Kidney (tissue), 13 donors: ENCODE measurements at regions not wholly inside any gene's neighbourhood (a gene's known extent, or its start where the extent isn't known, plus 50 kb on each side); places are given as distances from the start of the nearest gene placed in this dataset.

Source experiments
- DNase-seq, 5 donors: peaks; one replicate each; pipeline ENCODE4 v3.0.0-alpha.2; 2013 to 2020
- FAIRE-seq: peaks from 2 replicates; lab custom pipeline; 2012; peaks lifted over from hg19 to GRCh38; lab: Jason Lieb, UNC
- H3K27ac ChIP-seq, 2 donors: one replicate each; pipeline ENCODE4 v1.7.0; 2013; ENCODE audit warnings: low read depth in 2 of 2, low read length in 2 of 2, inconsistent platforms in 1 of 2
- H3K27me3 ChIP-seq: one replicate; pipeline ENCODE4 v1.7.1; 2013; ENCODE audit warnings: low read length, inconsistent platforms; ENCODE audit not compliant: control insufficient read depth, insufficient read depth
- H3K36me3 ChIP-seq, 3 donors: one replicate each; pipeline versions ENCODE4 v1.7.0 to v1.7.1; 2013; ENCODE audit warnings: low read length in 3 of 3, control low read depth in 1 of 3, inconsistent platforms in 1 of 3; ENCODE audit not compliant: insufficient read depth in 3 of 3, control insufficient read depth in 2 of 3
- H3K4me1 ChIP-seq, 3 donors: one replicate each; pipeline versions ENCODE4 v1.7.0 to v1.7.1; 2013; ENCODE audit warnings: low read length in 3 of 3, inconsistent platforms in 1 of 3, low read depth in 1 of 3; ENCODE audit not compliant: control insufficient read depth in 2 of 3, insufficient read depth in 2 of 3
- H3K4me3 ChIP-seq, 3 donors: one replicate each; pipeline versions ENCODE4 v1.7.0 to v1.8.1; 2013; ENCODE audit warnings: low read length in 3 of 3, control low read depth in 1 of 3, inconsistent platforms in 1 of 3
- H3K9ac ChIP-seq, 3 donors: one replicate each; pipeline versions ENCODE4 v1.7.0 to v1.7.1; 2013; ENCODE audit warnings: low read length in 3 of 3, control low read depth in 1 of 3, inconsistent platforms in 1 of 3
- H3K9me3 ChIP-seq, 3 donors: one replicate each; pipeline versions ENCODE4 v1.7.0 to v1.7.1; 2013; ENCODE audit warnings: low read length in 3 of 3, control low read depth in 1 of 3, inconsistent platforms in 1 of 3; ENCODE audit not compliant: control insufficient read depth in 2 of 3, insufficient read depth in 1 of 3
- CTCF ChIP-seq: IDR thresholded peaks from 3 replicates; pipeline ENCODE4 v1.5.1; 2012; ENCODE audit warnings: mild to moderate bottlenecking, moderate library complexity, borderline replicate concordance; ENCODE audit not compliant: insufficient read depth; ENCODE audit errors: extremely low read depth
- intact Hi-C: fragments of 100-400 bp; cut with DNase I; formaldehyde crosslinking; loops from one replicate; pipeline ENCODE4 v1.11.1; 2022
- donor health status: control.
- donor health status: control.
- donor health status: control.
- donor health status: control.
- donor health status: control.
- donor health status: DM: yes; HTN: yes; CAD: no.
- donor health status: Normal renal cell carcinoma (clear cell type).

- FAIRE-seq (no peak), DNase-seq (peak in 1 of 5 donors; percentile 42)
- Histone ChIP-seq H3K4me3 (no peak overlapping the region), H3K27ac (no peak overlapping the region), H3K27me3 (no peaks in the 10 kb centered on the region), H3K9ac (no peak overlapping the region), H3K9me3 (no peaks in the 10 kb centered on the region), H3K36me3 (no peaks in the 10 kb centered on the region), H3K4me1 (peaks cover 0 to 3% (median 0%) of the 10 kb centered on the region in 3 donors)
- TF ChIP-seq CTCF = no peak
- intact Hi-C loops = no loop called here
Measured at GRCh38 chr3:155239960-155240359, 53.5 kb downstream of the STRIT1 start.

GRCh38 chr3:155238845-155239244, 54.6 kb downstream of the STRIT1 start:
- Histone ChIP-seq H3K9ac (no peak overlapping the region), H3K27ac (no peak overlapping the region), H3K9me3 (no peaks in the 10 kb centered on the region), H3K4me3 (no peak overlapping the region), H3K4me1 (no peaks in the 10 kb centered on the region), H3K36me3 (no peaks in the 10 kb centered on the region), H3K27me3 (no peaks in the 10 kb centered on the region)
- intact Hi-C loops = no loop called here
- DNase-seq (no peak), FAIRE-seq (no peak)
- no peak for TF ChIP-seq CTCF

- no peaks in the 10 kb centered on the region for H3K27me3 ChIP-seq
- H3K4me3 ChIP-seq = no peak overlapping the region
- intact Hi-C loops = no loop called here
- H3K9ac ChIP-seq = no peak overlapping the region
- no peak for TF ChIP-seq CTCF
- no peaks in the 10 kb centered on the region for H3K36me3 ChIP-seq
- no peak overlapping the region for H3K27ac ChIP-seq
- no peaks in the 10 kb centered on the region for H3K9me3 ChIP-seq
- DNase-seq (no peak), FAIRE-seq (no peak)
- no peaks in the 10 kb centered on the region for H3K4me1 ChIP-seq
Measured at GRCh38 chr3:155236473-155236872, 57.0 kb downstream of the STRIT1 start.
